Caco-2 (cell line): ENCODE measurements at regions not wholly inside any gene's neighbourhood (a gene's known extent, or its start where the extent isn't known, plus 50 kb on each side); places are given as distances from the start of the nearest gene placed in this dataset.

Experiments used
- BruUV-seq: library from RNA; stranded (reverse); fragments of 400-500 nt; replicated peaks from 2 replicates; lab custom pipeline; 2021; lab: Mats Ljungman, UMichigan
- CTCF ChIA-PET: fragments of 300-600 bp; sonication (Branson Sonifier 250); formaldehyde crosslinking; loops from one replicate; lab custom pipeline; 2022; ENCODE audit warnings: antibody characterized with exemption; lab: Charles Lee
- POLR2A ChIA-PET: fragments of 300-600 bp; sonication (Branson Sonifier 250); formaldehyde crosslinking; loops from one replicate; lab custom pipeline; 2022; ENCODE audit warnings: antibody characterized with exemption; lab: Charles Lee
- DNase-seq, 2 experiments: peaks; one replicate each; pipeline versions ENCODE4 v3.0.0 to v3.0.0-alpha.2; 2020 to 2022
- H3K27me3 ChIP-seq: replicated peaks from 2 replicates; pipeline ENCODE4 v1.6.0; 2011; ENCODE audit warnings: low read length; ENCODE audit not compliant: control insufficient read depth, insufficient read depth
- H3K36me3 ChIP-seq: 2 replicates; pipeline ENCODE4 v1.5.1; 2011; ENCODE audit warnings: low read length; ENCODE audit not compliant: control insufficient read depth, insufficient read depth
- H3K4me1 ChIP-seq: fragments of 250-450 bp; sonication (Bioruptor Pico); 2 replicates; pipeline ENCODE4 v1.5.1; 2020; ENCODE audit warnings: mild to moderate bottlenecking
- H3K4me3 ChIP-seq: 2 replicates; pipeline ENCODE4 v1.5.1; 2011; ENCODE audit warnings: low read depth, mild to moderate bottlenecking, control low read depth, low read length
- H3K9me3 ChIP-seq: fragments of 250-450 bp; sonication (Bioruptor Pico); 2 replicates; pipeline ENCODE4 v1.5.1; 2020; ENCODE audit warnings: mild to moderate bottlenecking, moderate library complexity
- H3K27ac Mint-ChIP-seq: one replicate; pipeline ENCODE4 v1.8.0; 2022; ENCODE audit warnings: mixed read lengths; ENCODE audit not compliant: unreplicated experiment
- H3K27me3 Mint-ChIP-seq: one replicate; pipeline ENCODE4 v1.8.0; 2022; ENCODE audit warnings: mixed read lengths; ENCODE audit not compliant: insufficient read depth, unreplicated experiment
- H3K36me3 Mint-ChIP-seq: one replicate; pipeline ENCODE4 v1.8.0; 2022; ENCODE audit warnings: mild to moderate bottlenecking, mixed read lengths; ENCODE audit not compliant: insufficient read depth, unreplicated experiment
- H3K4me1 Mint-ChIP-seq: one replicate; pipeline ENCODE4 v1.8.0; 2022; ENCODE audit warnings: low read depth, mixed read lengths; ENCODE audit not compliant: unreplicated experiment
- H3K4me3 Mint-ChIP-seq: one replicate; pipeline ENCODE4 v1.8.0; 2022; ENCODE audit warnings: mild to moderate bottlenecking, moderate library complexity, mixed read lengths; ENCODE audit not compliant: unreplicated experiment
- H3K9me3 Mint-ChIP-seq: one replicate; pipeline ENCODE4 v1.8.0; 2022; ENCODE audit warnings: mixed read lengths; ENCODE audit not compliant: unreplicated experiment
- CTCF ChIP-seq, 2 experiments: fragments of 200-600 bp in 1 of 2; IDR thresholded peaks; 1 replicate in 1 of 2; 2 replicates in 1 of 2; pipeline versions ENCODE4 v1.5.1 to v1.8.0; 2011 to 2022; ENCODE audit warnings: antibody characterized with exemption in 1 of 2, control low read depth in 1 of 2, inconsistent platforms in 1 of 2, low read depth in 1 of 2, low read length in 1 of 2, mild to moderate bottlenecking in 1 of 2, moderate library complexity in 1 of 2; ENCODE audit not compliant: insufficient read depth in 1 of 2, severe bottlenecking in 1 of 2, unreplicated experiment in 1 of 2
- intact Hi-C: fragments of 100-400 bp; cut with micrococcal nuclease; formaldehyde crosslinking; loops from one replicate; pipeline ENCODE4 v1.10.0; 2022; ENCODE audit not compliant: unreplicated experiment

GRCh38 chr1:41983451-41983850, 64.7 kb upstream of the HIVEP3 start:
- intact Hi-C loops, result no loop called here
- H3K27me3 ChIP-seq, result no peaks in the 10 kb centered on the region
- no peaks in the 10 kb centered on the region for H3K36me3 ChIP-seq
- H3K27ac Mint-ChIP-seq, result no peak overlapping the region
- ChIA-PET POLR2A (no interaction called here), CTCF (no interaction called here)
- H3K9me3 ChIP-seq, result no peaks in the 10 kb centered on the region
- H3K4me3 Mint-ChIP-seq, result no peak overlapping the region
- no peak for TF ChIP-seq CTCF (IDR thresholded peaks at IDR 0.05; ENCODE audit: insufficient read depth in 1 of 2, low read depth in 1 of 2, low read length in 1 of 2, severe bottlenecking in 1 of 2, unreplicated experiment in 1 of 2)
- DNase-seq, result no peak
- no peaks in the 10 kb centered on the region for H3K4me1 Mint-ChIP-seq
- H3K9me3 Mint-ChIP-seq, result no peaks in the 10 kb centered on the region
- H3K27me3 Mint-ChIP-seq, result peaks cover 8% of the 10 kb centered on the region
- no peak overlapping the region for H3K4me3 ChIP-seq
- no peaks in the 10 kb centered on the region for H3K36me3 Mint-ChIP-seq
- no peaks in the 10 kb centered on the region for H3K4me1 ChIP-seq
- no TSS peak for BruUV-seq

GRCh38 chr1:41981796-41982195, 63.1 kb upstream of the HIVEP3 start:
- no peaks in the 10 kb centered on the region for H3K36me3 ChIP-seq
- H3K36me3 Mint-ChIP-seq, result no peaks in the 10 kb centered on the region
- peaks cover 3% of the 10 kb centered on the region for H3K27me3 Mint-ChIP-seq
- no peaks in the 10 kb centered on the region for H3K4me1 Mint-ChIP-seq
- DNase-seq, result no peak
- H3K27ac Mint-ChIP-seq, result no peak overlapping the region
- BruUV-seq, result no TSS peak
- no peak for TF ChIP-seq CTCF (IDR thresholded peaks at IDR 0.05; ENCODE audit: insufficient read depth in 1 of 2, low read depth in 1 of 2, low read length in 1 of 2, severe bottlenecking in 1 of 2, unreplicated experiment in 1 of 2)
- intact Hi-C loops, result no loop called here
- H3K4me3 Mint-ChIP-seq, result no peak overlapping the region
- no peaks in the 10 kb centered on the region for H3K4me1 ChIP-seq
- H3K4me3 ChIP-seq, result no peak overlapping the region
- H3K9me3 Mint-ChIP-seq, result no peaks in the 10 kb centered on the region
- H3K27me3 ChIP-seq, result no peaks in the 10 kb centered on the region
- POLR2A ChIA-PET, result interaction anchor here (0.6 kb wide), 1 partner anchor 97 kb away, joined by 3 read pairs; no protein-coding TSS in a partner anchor
- H3K9me3 ChIP-seq, result no peaks in the 10 kb centered on the region
- CTCF ChIA-PET, result no interaction called here

DNA sequence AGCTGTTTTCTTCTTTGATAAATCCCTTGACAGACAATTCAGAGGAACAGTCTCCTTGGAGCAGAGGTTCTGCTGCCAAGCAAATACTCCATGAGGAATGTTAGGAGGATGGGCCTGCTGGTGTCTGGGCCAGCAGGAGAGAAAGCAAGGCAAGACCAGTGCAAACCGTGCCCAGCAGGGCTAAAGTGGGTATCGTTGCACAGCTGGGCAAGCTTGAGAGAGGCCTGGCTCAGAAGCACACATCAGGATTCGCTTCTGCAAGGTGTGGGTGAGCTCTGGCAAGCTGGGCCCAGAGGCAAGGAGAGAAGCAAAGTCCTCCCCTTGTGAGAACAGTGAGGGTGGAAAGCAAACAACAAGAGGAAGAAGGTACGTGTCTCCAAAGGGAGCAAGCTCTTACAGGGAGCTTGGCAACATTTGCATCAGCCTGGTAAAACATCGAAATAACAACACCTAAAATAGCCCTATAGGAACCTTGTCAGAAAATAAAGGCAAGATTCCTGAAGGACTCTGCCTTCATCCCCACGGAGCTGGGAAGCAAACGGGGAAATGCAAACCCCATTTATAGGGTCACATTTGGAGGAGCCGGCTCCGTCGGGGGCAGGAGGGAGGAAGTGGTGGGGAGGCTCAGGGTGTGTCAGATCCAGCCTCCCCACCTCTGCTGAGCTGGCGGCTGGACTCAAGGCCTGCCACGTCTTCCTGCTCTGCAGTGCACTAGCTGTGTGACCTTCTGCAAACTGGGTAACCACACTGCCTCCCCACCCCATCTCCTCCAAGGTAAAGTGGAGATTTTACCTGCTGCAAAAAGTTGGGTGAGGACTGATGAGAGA, 62.3 kb upstream of the HIVEP3 start:
- Mint-ChIP-seq H3K36me3 (no peaks in the 10 kb centered on the region), H3K4me1 (no peaks in the 10 kb centered on the region), H3K27me3 (peaks cover 3% of the 10 kb centered on the region), H3K4me3 (no peak overlapping the region), H3K9me3 (no peaks in the 10 kb centered on the region), H3K27ac (no peak overlapping the region)
- POLR2A ChIA-PET, result interaction anchor here (0.6 kb wide), 1 partner anchor 96 kb away, joined by 3 read pairs; no protein-coding TSS in a partner anchor
- no peaks in the 10 kb centered on the region for H3K9me3 ChIP-seq
- intact Hi-C loops, result no loop called here
- no peak for DNase-seq
- CTCF ChIA-PET, result no interaction called here
- no peaks in the 10 kb centered on the region for H3K4me1 ChIP-seq
- H3K36me3 ChIP-seq, result no peaks in the 10 kb centered on the region
- BruUV-seq, result no TSS peak
- no peak for TF ChIP-seq CTCF (IDR thresholded peaks at IDR 0.05; ENCODE audit: insufficient read depth in 1 of 2, low read depth in 1 of 2, low read length in 1 of 2, severe bottlenecking in 1 of 2, unreplicated experiment in 1 of 2)
- no peak overlapping the region for H3K4me3 ChIP-seq
- no peaks in the 10 kb centered on the region for H3K27me3 ChIP-seq
